ENCODE measurements at regions not wholly inside any gene's neighbourhood (a gene's known extent, or its start where the extent isn't known, plus 50 kb on each side); places are given as distances from the start of the nearest gene placed in this dataset.

DNA sequence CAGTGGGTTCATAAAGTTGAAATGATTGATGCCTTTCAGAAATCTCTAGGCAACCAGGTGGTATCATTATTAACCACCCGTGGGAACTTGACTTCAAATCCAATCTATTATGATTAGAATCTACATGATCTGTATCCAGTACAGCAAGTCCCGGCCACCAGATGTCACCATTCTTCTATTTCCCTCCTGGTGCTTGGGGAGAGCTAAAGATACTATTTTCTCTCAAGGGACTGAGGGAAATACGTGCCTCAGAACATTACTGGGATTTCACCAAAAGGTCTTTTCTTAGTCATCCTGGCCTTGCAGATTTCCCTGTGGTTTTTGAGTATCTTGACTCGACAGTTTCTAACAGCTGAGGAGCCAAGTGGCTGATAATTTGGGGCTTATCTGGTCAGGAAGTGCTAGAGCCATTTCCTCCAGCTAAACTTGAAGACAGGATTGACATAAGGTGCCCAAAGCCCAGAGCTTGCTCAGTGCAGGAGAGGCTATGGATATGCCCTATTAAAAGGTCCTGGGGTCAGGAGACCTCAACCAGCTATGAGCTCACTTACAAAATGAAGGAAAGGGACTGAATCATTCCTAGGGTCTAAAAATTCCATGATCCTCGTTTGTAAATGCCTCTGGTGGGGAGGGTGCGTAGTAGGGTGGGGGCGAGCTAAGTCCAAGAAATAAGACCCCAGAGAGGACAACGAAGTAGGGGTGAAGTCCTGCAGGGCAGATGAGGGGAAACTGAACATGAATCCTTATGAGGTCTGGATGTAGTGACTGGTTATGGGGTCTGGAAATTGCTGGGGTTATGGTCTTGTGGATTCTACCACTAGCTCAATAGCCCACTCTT, 135.4 kb upstream of the MGAT5 start (continued):
- TF ChIP-seq, protein P1, sequence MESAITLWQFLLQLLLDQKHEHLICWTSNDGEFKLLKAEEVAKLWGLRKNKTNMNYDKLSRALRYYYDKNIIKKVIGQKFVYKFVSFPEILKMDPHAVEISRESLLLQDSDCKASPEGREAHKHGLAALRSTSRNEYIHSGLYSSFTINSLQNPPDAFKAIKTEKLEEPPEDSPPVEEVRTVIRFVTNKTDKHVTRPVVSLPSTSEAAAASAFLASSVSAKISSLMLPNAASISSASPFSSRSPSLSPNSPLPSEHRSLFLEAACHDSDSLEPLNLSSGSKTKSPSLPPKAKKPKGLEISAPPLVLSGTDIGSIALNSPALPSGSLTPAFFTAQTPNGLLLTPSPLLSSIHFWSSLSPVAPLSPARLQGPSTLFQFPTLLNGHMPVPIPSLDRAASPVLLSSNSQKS (CRISPR knock-in tag; IDR thresholded peaks at IDR 0.05): no peak
- no peak for TF ChIP-seq SNIP1 (IDR thresholded peaks at IDR 0.05; ENCODE audit: low read depth)
- 0 out of 2 replicates have a peak, but pooled peaks have one; percentile 32 for TF ChIP-seq ZNF592 (IDR thresholded peaks at IDR 0.05)
- peak; percentile 44 for TF ChIP-seq ZNF239 (CRISPR knock-in tag; IDR thresholded peaks at IDR 0.05)
- TF ChIP-seq ASH1L (IDR thresholded peaks at IDR 0.05; ENCODE audit: borderline replicate concordance, low read depth, partially characterized antibody): peak; percentile 22
- no peak for TF ChIP-seq ZNF232 (CRISPR knock-in tag; IDR thresholded peaks at IDR 0.05)
- peak; percentile 87 for TF ChIP-seq ZEB2 (IDR thresholded peaks at IDR 0.05)
- TF ChIP-seq ETV1 (tag; conservative IDR thresholded peaks at IDR 0.05; ENCODE audit: low read depth): peak; percentile 99
- TF ChIP-seq NCOA2 (IDR thresholded peaks at IDR 0.05; ENCODE audit: partially characterized antibody in 2 of 2): peak; percentile 74 to 92
- peak; percentile 99 for TF ChIP-seq BACH1 (tag; IDR thresholded peaks at IDR 0.05)
- TF ChIP-seq NBN (IDR thresholded peaks at IDR 0.05; ENCODE audit: low read depth): peak; percentile 94
- TF ChIP-seq ZNF589 (CRISPR knock-in tag; IDR thresholded peaks at IDR 0.05; ENCODE audit: low read depth): peak; percentile 95
- peak; percentile 36 to 65; a peak in 1 of 4 replicates for TF ChIP-seq FOXK2 (conservative IDR thresholded peaks at IDR 0.05 in 1 of 2, IDR thresholded peaks at IDR 0.05 in 1 of 2; ENCODE audit: low read depth in 2 of 2)
- TF ChIP-seq CREB3 (tag; conservative IDR thresholded peaks at IDR 0.05; ENCODE audit: low read depth): 0 out of 2 replicates have a peak, but pooled peaks have one; percentile 47
- peak; percentile 60; the same call in 1 of the 2 replicates for TF ChIP-seq PYGO2 (tag; IDR thresholded peaks at IDR 0.05)
- TF ChIP-seq HNRNPH1 (optimal IDR thresholded peaks at IDR 0.05; ENCODE audit: low read depth, low read length): no peak
- no peak for TF ChIP-seq HIVEP1 (CRISPR knock-in tag; IDR thresholded peaks at IDR 0.05)
- no peak for TF ChIP-seq ATF1 (CRISPR knock-in tag; IDR thresholded peaks at IDR 0.05)
- peak; percentile 71 for TF ChIP-seq ATF1 (tag; IDR thresholded peaks at IDR 0.05)
- TF ChIP-seq SMARCE1 (IDR thresholded peaks at IDR 0.05): peak; percentile 96
- no peak for TF ChIP-seq FOXA1 (IDR thresholded peaks at IDR 0.05; ENCODE audit: borderline replicate concordance)
- no peak for TF ChIP-seq THRAP3 (IDR thresholded peaks at IDR 0.05; ENCODE audit: borderline replicate concordance)
- TF ChIP-seq CCNT2 (IDR thresholded peaks at IDR 0.05; ENCODE audit: borderline replicate concordance, extremely low read depth, insufficient read length, low read depth, low read length): peak; percentile 95
- peak; percentile 97 for TF ChIP-seq RNF2 (IDR thresholded peaks at IDR 0.05)
